Gastroesophageal sphincter (tissue), 3 donors: ENCODE measurements at regions not wholly inside any gene's neighbourhood (a gene's known extent, or its start where the extent isn't known, plus 50 kb on each side); places are given as distances from the start of the nearest gene placed in this dataset.

Experiments used
- POLR2AphosphoS5 ChIP-seq: sonication (generic); formaldehyde crosslinking; IDR thresholded peaks from one replicate; pipeline ENCODE4 v1.6.1; 2017; ENCODE audit warnings: antibody characterized with exemption
- TF ChIP-seq, protein P1 (sequence below), 4 experiments: fragments of 200-600 bp in 2 of 4; fragments of 450-650 bp in 2 of 4; sonication (generic) in 1 of 4; IDR thresholded peaks; one replicate each; pipeline ENCODE4 v1.5.1; 2017 to 2019; ENCODE audit warnings: antibody characterized with exemption in 4 of 4, mild to moderate bottlenecking in 2 of 4, moderate library complexity in 2 of 4

DNA sequence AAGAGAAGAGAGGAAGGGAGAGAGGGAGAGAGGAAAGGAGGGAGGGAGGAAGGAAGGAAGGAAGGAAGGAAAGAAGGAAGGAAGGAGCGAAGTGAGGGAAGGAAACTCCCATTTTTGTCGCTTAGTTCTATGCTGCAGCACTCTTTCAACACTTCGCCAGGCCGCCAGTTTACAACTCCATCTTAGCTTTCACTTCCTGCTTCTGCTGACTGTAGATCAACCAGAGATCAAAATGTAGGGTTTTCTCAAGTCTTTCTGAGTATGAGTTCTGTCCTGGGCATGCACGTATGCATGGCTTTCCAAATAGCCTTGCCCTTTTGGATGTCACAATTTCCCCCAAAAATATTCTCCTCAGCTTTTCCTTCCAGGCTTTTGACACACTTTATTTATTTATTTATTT lies 723.4 kb downstream of the TRHDE start:
- TF ChIP-seq, protein P1, sequence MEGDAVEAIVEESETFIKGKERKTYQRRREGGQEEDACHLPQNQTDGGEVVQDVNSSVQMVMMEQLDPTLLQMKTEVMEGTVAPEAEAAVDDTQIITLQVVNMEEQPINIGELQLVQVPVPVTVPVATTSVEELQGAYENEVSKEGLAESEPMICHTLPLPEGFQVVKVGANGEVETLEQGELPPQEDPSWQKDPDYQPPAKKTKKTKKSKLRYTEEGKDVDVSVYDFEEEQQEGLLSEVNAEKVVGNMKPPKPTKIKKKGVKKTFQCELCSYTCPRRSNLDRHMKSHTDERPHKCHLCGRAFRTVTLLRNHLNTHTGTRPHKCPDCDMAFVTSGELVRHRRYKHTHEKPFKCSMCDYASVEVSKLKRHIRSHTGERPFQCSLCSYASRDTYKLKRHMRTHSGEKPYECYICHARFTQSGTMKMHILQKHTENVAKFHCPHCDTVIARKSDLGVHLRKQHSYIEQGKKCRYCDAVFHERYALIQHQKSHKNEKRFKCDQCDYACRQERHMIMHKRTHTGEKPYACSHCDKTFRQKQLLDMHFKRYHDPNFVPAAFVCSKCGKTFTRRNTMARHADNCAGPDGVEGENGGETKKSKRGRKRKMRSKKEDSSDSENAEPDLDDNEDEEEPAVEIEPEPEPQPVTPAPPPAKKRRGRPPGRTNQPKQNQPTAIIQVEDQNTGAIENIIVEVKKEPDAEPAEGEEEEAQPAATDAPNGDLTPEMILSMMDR (IDR thresholded peaks at IDR 0.05): no peak
- TF ChIP-seq POLR2AphosphoS5: no peak
